GM12892 (cell line): ENCODE measurements at regions not wholly inside any gene's neighbourhood (a gene's known extent, or its start where the extent isn't known, plus 50 kb on each side); places are given as distances from the start of the nearest gene placed in this dataset.

Source experiments
- POLR2A ChIP-seq: IDR thresholded peaks from 2 replicates; pipeline ENCODE4 v1.6.1; 2011; ENCODE audit warnings: low read depth, low read length, control low read depth
- POLR2AphosphoS5 ChIP-seq: IDR thresholded peaks from 2 replicates; pipeline ENCODE4 v1.6.1; 2011; ENCODE audit warnings: low read depth, low read length, control low read depth

DNA sequence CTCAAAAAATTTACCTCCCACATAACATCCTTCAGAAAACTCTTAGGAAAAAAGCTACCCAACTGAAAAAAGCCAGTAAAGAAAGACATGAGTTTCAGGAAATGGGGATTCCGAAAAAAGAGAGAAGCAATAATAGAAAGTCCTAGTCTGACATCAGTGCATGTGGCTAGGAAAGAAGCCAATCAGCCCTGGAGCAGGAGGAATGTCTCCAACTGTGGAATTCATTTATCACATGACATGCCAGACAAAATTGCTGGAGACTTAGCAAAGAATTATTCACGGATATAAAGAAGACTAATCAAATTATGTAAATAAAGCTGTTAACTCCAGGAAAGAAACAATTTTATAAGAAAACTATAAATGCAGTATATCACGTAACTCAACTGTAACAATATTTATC, 258.9 kb upstream of the RARB start:
- TF ChIP-seq POLR2A (no peak), POLR2AphosphoS5 (no peak)
